Hindlimb muscle (tissue), 1 donor: ENCODE measurements at regions not wholly inside any gene's neighbourhood (a gene's known extent, or its start where the extent isn't known, plus 50 kb on each side); places are given as distances from the start of the nearest gene placed in this dataset.

Experiments
- DNase-seq: peaks from one replicate; pipeline ENCODE4 v3.0.0-alpha.2; 2013

DNA sequence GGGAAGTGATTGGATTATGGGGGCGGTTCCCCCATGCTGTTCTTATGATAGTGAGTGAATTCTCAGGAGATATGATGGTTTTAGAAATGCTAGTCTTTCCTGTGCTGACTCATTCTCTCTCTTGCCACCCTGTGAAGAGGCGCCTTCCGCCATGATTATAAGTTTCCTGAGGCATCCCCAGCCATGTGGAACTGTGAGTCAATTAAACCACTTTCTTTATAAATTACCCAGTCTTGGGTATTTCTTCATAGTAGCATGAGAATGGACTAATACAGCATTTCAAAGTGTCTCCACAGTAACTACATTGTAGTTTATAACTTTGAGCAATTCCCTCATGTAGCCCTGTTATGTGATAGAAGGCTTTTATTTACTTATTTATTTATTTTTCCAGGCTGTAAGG, 128.8 kb upstream of the CHRNA7 start:
- no peak for DNase-seq

DNA sequence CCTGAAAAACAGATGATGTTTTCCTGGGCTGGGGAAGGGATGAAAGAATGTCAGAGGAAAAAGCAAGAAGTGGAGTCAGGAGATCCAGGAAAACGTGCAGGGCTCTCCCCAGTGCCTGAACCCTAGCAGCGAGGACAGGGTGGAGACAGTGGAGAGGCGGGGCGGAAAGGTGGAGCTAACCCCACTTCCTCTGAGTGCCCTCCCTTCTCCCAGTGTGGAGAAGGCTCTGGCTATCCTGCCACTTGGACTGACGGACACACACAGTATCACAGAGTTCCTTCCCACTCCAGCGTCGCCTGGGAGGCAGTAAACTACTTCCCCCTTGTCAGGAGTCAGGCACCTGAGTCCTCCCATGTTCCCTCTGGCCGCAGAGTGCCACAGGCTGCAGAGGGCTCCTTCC, 125.3 kb upstream of the CHRNA7 start:
- no peak for DNase-seq

DNA sequence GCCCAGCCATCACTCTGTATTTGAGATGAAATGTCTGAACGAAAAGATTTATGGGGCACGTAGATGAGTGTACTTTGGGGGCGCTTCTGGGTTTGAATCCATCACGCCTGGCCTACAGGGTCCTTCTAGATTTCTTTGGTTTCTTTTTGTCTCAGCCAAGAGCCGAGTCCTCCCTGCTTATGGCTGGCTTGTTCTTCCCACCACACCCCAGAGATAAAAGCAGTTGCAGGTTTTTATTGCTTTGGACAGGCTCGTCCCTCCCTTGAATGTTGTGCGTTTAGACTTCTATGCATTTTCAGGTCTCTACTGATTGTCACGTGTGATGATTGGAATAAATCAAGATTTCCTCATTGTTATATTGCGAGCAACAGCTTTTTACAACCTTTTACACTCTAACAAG, 104.8 kb upstream of the CHRNA7 start:
- DNase-seq, result no peak

DNA sequence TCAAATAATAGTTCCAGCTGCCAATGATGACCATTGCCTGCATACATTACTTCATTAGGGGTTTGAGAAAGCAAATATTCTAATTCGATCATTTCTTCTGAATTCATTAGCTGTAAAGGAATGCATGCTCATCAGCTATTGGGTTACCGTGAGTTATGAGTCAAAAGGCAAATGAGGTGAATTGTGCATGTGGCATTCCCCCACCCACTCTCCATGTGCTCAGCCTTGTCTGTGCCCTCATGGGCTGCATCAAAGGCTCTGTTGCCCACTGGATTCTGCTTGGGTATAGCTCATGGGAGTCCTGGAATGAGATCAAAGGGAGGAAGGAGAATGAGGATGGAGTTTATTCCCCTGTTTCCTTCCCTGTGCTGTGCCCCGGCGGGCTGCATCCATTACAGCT, 99.3 kb upstream of the CHRNA7 start:
- no peak for DNase-seq

DNA sequence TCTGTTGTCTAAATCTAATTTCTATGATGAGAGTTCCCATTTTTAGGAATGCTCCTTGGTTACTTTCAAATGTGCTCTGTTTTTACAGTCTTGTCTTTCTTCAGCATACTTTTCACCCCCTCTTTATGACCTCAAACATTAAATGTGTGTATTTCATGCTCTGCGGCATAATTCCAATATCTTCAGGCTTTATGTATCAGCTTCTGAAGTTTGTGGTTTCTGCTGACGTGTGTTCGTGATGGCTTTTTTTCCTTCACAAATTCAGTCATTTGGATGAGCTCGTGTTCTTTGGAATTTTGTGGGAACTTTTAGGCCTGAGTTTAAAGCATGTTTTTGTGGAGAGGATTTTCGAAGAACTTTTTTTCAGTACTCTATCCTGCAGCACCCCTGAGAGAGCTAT, 97.7 kb upstream of the CHRNA7 start:
- no peak for DNase-seq

DNA sequence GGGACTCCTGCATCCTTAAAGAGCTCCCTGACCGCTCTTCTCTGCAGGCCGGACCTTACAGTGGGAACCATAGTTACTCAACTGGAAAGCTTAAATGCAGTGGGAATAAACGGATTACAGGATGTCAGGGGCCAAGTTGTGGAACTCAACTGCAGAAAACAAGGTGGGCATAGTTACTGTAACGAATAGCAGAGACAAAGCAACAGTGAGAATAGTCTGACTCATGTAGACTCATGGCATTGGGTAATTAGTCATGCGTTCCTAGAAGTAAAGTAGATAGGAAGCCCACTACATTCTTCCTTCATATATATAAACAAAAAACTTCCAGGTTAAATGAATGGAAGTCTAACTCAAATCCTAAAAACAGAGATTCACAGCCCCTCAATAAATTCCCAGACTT, 95.5 kb upstream of the CHRNA7 start:
- no peak for DNase-seq

DNA sequence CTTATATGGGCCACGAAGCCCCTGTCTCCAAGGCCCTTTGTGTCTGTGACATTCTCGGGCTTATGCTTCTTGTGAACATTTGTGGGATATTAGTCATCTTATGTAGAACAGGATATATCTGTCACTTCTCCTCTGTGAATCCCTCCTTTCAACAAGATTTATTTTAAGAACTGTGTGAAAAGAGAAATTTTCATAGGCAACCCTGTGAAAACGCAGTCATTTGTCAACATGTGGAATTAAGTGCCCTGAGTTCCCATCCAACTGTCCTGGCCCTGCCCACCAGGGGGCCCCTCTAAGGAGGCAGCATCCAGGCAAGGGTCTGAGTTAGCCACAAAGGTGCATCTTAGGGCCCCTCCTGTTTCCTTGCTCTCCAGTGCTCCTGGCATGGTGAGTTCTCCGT, 76.8 kb upstream of the CHRNA7 start:
- no peak for DNase-seq

DNA sequence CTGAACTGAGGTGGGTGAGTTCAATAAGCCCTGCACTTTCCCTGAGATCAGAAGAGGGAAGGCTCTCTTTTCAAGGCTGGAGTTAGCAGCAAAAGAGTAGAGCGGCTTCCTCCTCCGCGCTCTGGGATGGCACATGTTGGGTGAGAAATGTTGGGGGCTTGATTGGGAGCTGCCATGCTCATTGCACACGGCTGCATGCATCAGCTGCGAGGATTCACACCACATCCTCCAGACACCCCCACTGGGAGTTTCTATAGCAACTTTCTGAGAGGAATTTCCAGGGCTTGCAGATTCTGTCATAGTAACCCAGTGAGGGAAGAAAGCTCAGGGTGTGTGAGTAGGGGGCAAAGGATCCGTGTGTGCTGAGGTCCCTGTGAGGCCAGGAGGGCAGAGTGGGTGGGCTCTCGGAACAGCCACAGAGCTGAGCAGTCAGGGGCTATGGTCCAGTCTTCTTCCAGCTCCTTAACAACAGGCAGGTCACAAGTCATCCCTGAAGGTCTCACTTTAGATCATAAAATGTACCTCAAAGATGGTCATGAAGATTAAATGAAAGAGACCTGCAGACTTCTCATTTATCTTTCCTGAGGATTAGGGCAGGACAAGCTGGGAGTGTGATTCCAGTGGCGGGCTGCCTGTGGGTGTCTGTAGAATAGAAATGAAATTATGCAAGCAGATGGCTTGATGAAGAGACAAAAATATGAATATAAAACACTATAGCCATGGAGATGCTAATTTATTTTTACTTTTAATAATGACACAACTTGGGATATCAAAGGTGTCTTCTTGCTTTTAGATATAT, 75.7 kb upstream of the CHRNA7 start:
- DNase-seq, result no peak

DNA sequence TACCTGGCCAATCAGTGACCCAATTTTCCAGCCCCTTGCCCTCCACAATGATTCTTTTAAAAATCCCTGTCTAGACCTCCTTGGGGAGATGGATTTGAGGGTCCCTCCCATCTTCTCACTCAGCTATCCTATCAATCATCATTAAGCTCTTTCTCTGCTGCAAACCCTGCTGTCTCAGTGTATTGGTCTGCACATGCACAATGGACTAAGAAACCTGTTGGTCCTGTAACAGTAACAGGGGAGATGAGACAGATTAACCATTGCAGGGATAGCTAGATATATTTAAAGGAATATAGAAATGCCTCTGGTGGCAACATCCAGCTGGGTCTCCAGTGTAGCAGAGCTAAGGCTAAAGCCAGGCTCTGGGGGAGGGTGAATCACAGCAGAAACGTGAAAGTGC, 74.6 kb upstream of the CHRNA7 start:
- no peak for DNase-seq

DNA sequence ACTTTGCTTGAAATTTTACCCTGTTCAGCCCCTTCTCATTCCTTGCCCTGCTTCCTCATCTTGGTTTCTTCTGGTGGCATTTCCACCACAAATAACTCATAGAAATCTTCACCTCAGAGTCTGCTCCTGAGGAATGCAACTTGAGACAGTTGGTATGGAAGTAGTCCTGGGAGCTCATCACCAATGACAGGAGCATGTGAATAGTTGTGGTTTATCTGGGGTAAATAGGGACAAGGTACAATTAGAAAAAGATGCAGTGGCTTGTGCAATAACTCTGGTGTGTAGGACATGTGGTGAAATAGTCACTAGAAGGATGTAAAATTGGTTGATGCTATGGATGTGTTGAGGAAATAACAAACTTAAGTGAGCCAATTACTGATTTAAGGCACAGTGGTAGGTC, 72.7 kb upstream of the CHRNA7 start:
- DNase-seq, result no peak

DNA sequence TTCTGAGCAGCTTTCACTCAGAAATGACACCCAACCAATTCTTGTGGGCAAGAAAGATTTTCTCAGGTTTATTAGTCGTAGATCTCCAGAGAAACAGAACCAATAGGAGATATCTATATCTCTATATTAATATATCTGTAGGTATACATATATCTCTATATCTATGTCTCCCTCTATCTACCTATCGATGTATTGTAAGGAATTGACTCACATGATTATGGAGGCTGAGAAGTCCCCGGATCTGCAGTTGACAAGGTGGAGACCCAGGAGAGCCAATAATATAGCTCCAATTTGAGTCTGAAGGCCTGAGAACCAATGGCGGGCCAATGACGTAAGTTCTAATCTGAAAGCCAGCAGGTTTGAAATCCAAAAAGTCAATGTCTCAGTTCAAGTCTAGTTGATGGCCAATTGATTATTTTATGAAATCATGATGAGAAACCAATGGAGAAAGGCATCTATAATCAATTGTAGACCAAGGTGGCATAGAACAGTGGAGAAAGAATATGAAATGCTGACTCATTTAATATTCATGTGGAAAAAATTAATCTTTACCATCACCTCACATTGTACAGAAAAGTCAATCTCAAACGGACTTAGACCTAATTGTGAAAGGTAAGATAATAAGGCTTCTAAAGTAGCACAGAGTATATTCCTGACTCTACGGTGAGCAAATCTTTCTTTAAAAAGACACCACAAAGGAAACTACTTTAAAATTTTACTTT, 65.6 kb upstream of the CHRNA7 start:
- no peak for DNase-seq

DNA sequence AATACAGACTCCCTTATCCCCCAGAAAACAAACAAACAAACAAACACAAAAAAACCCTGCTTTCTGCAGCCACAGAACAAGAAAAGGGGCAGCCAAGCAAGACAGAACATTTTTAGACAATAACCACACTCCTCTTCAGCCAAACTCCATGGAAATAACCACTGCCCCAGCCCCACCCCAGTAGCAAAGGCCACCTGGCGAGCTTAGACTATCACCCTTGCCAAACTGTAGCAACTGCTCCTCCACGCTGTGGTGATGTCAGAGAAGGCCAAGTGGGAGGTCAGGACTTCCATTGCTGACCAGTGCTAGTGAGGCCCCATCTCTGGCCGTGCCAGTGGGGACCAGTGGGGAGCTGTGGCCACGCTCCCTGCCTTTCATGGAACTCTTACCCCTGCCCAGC, 60.3 kb upstream of the CHRNA7 start:
- DNase-seq, result no peak

DNA sequence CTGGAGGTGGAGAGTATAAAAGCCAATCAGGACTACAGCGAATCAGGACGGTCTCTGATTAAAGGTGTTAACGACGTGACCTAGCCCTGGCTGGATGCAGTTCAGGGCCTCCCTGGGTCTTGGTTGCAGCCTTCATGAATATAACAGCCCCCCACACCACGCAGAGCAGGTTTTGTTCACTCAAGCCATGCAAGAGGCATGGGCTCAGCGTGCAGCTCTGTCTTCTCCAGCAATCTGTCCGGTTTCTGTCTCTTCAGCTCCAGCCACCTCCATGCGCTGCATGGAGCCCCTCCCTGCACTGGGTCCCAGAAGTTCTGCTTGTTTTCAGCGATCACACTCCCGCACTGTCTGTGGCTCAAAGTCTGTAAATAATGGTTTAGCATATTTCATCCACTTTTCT, 57.1 kb upstream of the CHRNA7 start:
- DNase-seq, result no peak

DNA sequence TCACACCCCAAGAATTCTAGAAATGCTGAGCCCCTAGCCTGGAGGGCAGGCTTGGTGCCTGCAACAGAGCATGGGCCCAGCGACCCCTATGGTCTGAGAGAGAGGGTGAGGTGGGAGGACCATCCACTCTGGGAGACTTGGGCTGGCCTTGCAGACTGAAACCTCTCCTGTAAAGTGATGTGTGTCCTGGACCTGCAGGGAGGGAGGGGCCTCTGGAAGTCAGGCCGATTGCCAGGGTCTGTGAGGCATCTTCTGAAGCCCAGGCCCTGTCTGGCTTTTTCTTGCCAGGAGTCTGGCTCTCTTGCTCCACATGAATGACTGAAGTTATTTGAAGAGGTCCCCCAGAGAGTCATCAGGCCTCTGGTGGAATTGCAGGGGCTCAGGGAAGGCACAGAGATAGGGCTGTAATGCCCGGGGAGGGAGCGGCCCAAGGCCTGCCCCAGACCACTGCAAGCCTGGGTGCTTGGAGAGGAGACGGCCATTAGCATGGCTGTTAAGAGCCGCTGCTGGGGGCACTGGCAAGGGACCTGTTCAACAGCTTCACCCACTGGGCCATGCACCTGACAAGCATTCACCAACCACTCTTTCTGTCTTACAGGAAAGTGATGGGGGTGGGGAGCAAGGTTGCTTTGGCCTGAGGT, 56.0 kb upstream of the CHRNA7 start:
- no peak for DNase-seq

DNA sequence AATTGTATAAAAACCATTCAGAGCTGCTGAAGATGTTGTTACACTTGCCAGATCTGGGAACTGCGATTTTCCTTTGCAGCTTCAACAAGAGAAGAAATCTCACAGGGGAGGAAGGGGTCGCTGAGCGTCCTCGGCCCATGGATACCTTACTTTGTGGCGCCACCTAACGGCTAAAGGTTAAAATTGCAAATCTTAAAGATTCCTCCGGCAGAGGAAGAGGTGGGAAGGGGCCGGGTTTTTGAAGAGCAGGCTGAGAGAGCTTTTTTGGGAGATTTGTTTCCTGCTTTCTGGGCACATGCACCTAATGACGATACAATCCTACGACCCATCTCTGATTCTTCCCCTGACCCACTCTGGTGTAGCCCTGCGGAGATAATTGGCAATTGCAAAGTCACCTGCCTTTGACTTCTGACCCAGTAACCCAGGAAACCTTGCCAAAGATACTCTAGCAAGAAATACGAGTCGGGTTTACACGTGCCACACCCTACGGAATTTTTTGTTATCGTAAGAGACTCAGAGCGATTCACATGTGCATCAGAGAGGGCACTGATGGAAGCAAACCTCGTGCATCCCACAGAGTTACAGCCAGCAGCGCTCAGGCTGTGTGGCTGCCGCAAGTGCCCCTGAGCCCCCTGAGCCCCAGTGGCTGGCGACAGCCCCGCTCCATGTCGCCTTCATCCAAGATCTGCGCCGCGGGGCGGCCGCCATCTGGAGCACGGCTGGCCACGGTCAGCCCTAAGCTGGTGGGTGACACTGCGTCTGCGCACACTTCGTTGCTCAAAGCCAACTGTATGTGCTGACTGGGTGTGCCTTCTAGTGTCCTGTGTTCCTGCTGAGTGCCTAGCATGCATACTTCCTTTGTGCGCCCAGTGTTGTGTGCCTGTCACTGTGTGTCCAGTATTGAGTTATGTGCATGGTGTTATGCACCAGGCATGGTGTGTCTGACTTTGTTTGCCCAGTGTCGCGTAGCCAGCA, 55.2 kb upstream of the CHRNA7 start:
- peak; percentile 26 for DNase-seq

DNA sequence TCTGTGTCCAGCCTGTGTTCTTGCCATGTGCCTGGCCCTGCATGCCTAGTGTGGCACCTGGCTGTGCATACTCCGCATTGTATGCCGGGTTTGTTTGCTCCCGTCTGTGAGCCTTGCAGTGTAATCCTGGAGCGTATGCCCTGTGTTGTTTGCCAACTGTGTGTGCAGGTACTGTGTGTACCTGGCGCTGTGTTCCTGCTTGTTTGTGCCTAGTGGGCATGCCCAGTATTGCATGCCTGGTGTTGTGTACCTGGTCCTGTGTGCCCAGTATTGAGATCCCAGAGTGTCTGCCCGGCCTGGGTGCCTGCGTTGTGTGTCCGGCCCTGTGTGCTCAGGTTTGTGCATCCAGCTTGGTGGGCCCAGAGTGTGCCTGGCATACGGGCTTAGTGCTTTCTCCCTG, 54.5 kb upstream of the CHRNA7 start:
- no peak for DNase-seq

DNA sequence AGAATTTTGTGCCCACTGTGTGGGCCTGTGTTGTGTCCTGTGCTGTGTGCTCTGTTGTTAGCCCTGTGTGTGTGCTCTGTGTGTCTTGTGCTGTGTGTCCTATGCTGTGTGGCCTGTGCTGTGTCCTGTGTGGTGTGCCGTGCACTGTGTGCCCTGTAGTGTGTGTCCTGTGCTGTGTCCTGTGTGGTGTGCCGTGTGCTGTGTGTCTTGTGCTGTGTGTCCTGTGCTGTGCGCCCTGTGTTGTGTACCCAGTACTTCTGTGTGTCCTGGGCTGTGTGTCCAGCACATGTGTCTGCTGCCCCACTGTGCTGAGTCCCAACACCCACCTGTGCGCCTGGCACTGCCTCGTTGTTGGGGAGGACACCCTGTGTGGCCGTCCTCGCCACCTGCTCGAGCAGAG, 53.2 kb upstream of the CHRNA7 start:
- no peak for DNase-seq

DNA sequence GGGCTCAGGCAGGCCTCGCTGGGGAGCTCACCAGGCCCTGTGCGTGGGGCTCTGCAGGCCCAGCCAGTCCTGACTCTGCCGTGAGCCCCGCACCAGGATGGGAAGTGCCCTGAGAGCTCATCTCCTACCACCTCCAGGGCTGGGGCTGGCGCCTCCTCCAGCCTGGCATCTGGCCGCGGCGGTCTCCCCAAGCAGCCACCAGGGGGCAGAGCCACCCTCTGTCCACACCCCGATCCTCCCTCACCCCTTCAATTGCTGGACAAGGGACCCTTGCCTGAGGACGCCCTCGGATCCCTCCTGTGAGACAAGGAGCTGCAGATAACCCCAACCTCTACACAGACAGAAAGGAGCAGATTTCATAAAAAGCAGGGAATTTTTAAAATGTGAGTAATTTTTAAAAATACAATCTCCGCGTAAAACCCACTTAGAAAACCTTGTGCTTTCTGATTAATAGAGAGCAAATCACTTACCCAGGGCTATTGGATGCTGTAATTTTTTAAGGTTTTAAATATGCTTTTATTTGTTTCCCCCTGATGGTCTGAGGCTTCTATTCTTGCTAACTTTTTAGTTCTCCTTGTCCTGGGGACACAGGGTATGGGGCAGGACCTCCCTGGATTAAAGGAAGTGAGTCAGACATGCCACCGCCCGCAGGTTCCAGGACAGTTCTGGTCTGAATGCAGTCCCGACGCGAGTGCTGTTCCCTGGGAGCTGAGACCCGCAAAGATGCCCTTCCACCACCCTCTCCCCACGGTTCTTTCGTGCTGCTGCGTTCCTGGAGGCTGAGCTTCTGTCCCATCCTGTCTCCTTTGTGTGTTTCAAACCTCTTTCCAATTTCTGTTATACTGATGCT, 52.3 kb upstream of the CHRNA7 start:
- peak; percentile 55 for DNase-seq
